Endodermal cell (in vitro differentiated cells): ENCODE measurements at regions not wholly inside any gene's neighbourhood (a gene's known extent, or its start where the extent isn't known, plus 50 kb on each side); places are given as distances from the start of the nearest gene placed in this dataset.

ENCODE experiments used
- DNase-seq: peaks from one replicate; pipeline ENCODE4 v3.0.0-alpha.2; 2017
- H3K27ac ChIP-seq: 2 replicates; pipeline ENCODE4 v1.5.1; 2013; ENCODE audit warnings: mild to moderate bottlenecking, low read depth, low read length, moderate library complexity
- H3K27me3 ChIP-seq: 2 replicates; pipeline ENCODE4 v1.6.1; 2013; ENCODE audit warnings: mild to moderate bottlenecking, low read length, moderate library complexity; ENCODE audit not compliant: insufficient read depth, control insufficient read depth, poor library complexity, severe bottlenecking
- H3K36me3 ChIP-seq: 2 replicates; pipeline ENCODE4 v1.7.0; 2013; ENCODE audit warnings: mild to moderate bottlenecking, low read length, moderate library complexity; ENCODE audit not compliant: control insufficient read depth, insufficient read depth
- H3K4me1 ChIP-seq: one replicate; pipeline ENCODE4 v1.7.0; 2013; ENCODE audit warnings: low read length; ENCODE audit not compliant: control insufficient read depth, insufficient read depth
- H3K4me3 ChIP-seq: 2 replicates; pipeline ENCODE4 v1.5.1; 2013; ENCODE audit warnings: mild to moderate bottlenecking, low read length, moderate library complexity
- H3K9ac ChIP-seq: 2 replicates; pipeline ENCODE4 v1.6.1; 2013; ENCODE audit warnings: mild to moderate bottlenecking, low read length, moderate library complexity; ENCODE audit not compliant: poor library complexity, severe bottlenecking; ENCODE audit errors: extremely low read depth
- H3K9me3 ChIP-seq: 2 replicates; pipeline ENCODE4 v1.6.1; 2013; ENCODE audit warnings: mild to moderate bottlenecking, low read length, moderate library complexity; ENCODE audit not compliant: control insufficient read depth
- H3K27ac Mint-ChIP-seq: 2 replicates; pipeline ENCODE4 v1.8.0; 2020; ENCODE audit warnings: mixed read lengths
- H3K27me3 Mint-ChIP-seq: 2 replicates; pipeline ENCODE4 v1.8.0; 2021; ENCODE audit warnings: mild to moderate bottlenecking, mixed read lengths; ENCODE audit not compliant: insufficient read depth
- H3K36me3 Mint-ChIP-seq: 2 replicates; pipeline ENCODE4 v1.8.0; 2020; ENCODE audit warnings: low read depth, mixed read lengths
- H3K4me1 Mint-ChIP-seq: 2 replicates; pipeline ENCODE4 v1.8.0; 2020; ENCODE audit warnings: mixed read lengths
- H3K4me3 Mint-ChIP-seq: 2 replicates; pipeline ENCODE4 v1.8.0; 2020; ENCODE audit warnings: mild to moderate bottlenecking, moderate library complexity, mixed read lengths
- H3K9me3 Mint-ChIP-seq: 2 replicates; pipeline ENCODE4 v1.8.0; 2020; ENCODE audit warnings: mild to moderate bottlenecking, mixed read lengths
- CTCF ChIP-seq: fragments of 200-600 bp; sonication (generic); conservative IDR thresholded peaks from 2 replicates; pipeline ENCODE4 v1.5.0; 2021; ENCODE audit warnings: antibody characterized with exemption, mild to moderate bottlenecking
- WGBS, 2 experiments: methylation state at CpG; one replicate each; pipeline versions ENCODE4 v1.1.5 to v1.1.7; 2013; ENCODE audit warnings: missing lambda C conversion rate in 2 of 2, mixed read lengths in 1 of 2; ENCODE audit not compliant: insufficient coverage in 1 of 2, insufficient read length in 1 of 2; 5-methylcytosine and 5-hydroxymethylcytosine counted together

DNA sequence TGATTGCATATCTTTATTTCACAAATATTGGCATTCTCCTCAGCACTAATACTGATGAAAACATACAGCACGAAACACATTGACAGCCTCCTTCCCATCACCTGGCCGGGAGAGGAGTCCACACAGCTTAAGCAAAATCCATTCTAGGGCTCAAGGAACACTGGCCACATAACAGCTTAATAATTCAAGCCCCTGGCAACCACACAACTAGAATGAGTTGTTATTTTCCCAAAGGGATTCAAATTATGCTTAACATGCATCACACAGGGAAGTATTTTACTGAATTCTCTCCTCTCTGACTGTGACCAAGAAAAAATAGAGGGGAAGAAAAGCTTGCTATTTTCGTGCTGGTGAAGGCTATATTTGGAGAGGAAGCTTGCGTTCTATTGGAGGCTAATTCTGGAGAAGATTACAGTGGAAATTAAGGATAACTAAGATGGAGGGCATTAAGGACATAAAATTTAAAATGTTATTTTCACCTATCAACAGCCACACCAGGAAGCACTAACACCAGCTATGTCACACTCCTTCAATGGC is 198.5 kb downstream of the ADGRG6 start:
- Histone ChIP-seq H3K36me3 (no peaks in the 10 kb centered on the region), H3K9ac (no peak overlapping the region), H3K27me3 (no peaks in the 10 kb centered on the region), H3K27ac (no peak overlapping the region), H3K9me3 (peaks cover 13% of the 10 kb centered on the region), H3K4me3 (no peak overlapping the region), H3K4me1 (peaks cover 4% of the 10 kb centered on the region)
- Mint-ChIP-seq H3K4me3 (no peak overlapping the region), H3K27me3 (no peaks in the 10 kb centered on the region), H3K4me1 (no peaks in the 10 kb centered on the region), H3K36me3 (no peaks in the 10 kb centered on the region), H3K9me3 (peaks cover 18% of the 10 kb centered on the region), H3K27ac (no peak overlapping the region)
- DNase-seq: no peak
- TF ChIP-seq CTCF: no peak
- WGBS, 2 experiments: 89 to 90% methylated on average over 3 to 4 of the region's 4 CpGs

- Mint-ChIP-seq H3K27ac (no peak overlapping the region), H3K4me1 (no peaks in the 10 kb centered on the region), H3K27me3 (no peaks in the 10 kb centered on the region), H3K9me3 (peaks cover 18% of the 10 kb centered on the region), H3K36me3 (no peaks in the 10 kb centered on the region), H3K4me3 (no peak overlapping the region)
- H3K4me3 ChIP-seq: no peak overlapping the region
- H3K4me1 ChIP-seq: no peaks in the 10 kb centered on the region
- H3K9ac ChIP-seq: no peak overlapping the region
- DNase-seq: no peak
- H3K36me3 ChIP-seq: no peaks in the 10 kb centered on the region
- TF ChIP-seq CTCF: no peak
- H3K9me3 ChIP-seq: peaks cover 13% of the 10 kb centered on the region
- no peak overlapping the region for H3K27ac ChIP-seq
- no peaks in the 10 kb centered on the region for H3K27me3 ChIP-seq
- 94 to 95% methylated on average over 3 of the region's 3 CpGs for WGBS, 2 experiments
These were observed 200.0 kb downstream of the ADGRG6 start for GRCh38 chr6:142501795-142502194.

DNA sequence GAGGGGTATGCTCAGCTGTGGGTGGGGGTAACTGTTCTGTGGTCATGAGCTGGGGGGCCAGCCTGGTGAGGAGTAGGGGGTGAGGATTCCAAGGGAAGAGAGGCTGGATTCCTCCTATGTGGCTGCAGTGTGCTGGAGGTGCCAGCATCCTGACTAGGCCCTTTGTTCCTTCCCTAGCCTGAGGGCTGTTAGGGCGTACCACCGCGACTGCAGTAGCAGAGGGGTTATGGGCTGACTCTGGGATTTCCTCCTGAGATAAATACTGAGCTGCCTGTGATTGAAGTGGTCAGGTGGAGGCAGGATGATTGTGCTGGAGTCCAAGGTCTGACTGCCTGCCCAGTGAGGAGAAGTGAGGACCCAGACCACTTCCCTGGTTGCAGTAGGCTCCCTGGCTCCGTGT is 205.3 kb downstream of the ADGRG6 start:
- Histone ChIP-seq H3K36me3 (no peaks in the 10 kb centered on the region), H3K9me3 (peaks cover 8% of the 10 kb centered on the region), H3K9ac (no peak overlapping the region), H3K27me3 (no peaks in the 10 kb centered on the region), H3K4me1 (no peaks in the 10 kb centered on the region), H3K27ac (no peak overlapping the region), H3K4me3 (no peak overlapping the region)
- DNase-seq: no peak
- no peaks in the 10 kb centered on the region for H3K4me1 Mint-ChIP-seq
- H3K4me3 Mint-ChIP-seq: no peak overlapping the region
- no peak for TF ChIP-seq CTCF
- no peaks in the 10 kb centered on the region for H3K36me3 Mint-ChIP-seq
- H3K9me3 Mint-ChIP-seq: peaks cover 13% of the 10 kb centered on the region
- WGBS, 2 experiments: 93 to 100% methylated on average over 3 to 4 of the region's 4 CpGs
- no peaks in the 10 kb centered on the region for H3K27me3 Mint-ChIP-seq
- H3K27ac Mint-ChIP-seq: no peak overlapping the region
